H1 (cell line): ENCODE measurements at regions not wholly inside any gene's neighbourhood (a gene's known extent, or its start where the extent isn't known, plus 50 kb on each side); places are given as distances from the start of the nearest gene placed in this dataset.

ENCODE experiments used
- FOSL1 ChIP-seq: IDR thresholded peaks from 2 replicates; pipeline ENCODE4 v1.6.1; 2011; ENCODE audit warnings: mild to moderate bottlenecking, low read depth, low read length, moderate library complexity; ENCODE audit not compliant: insufficient read depth
- JUND ChIP-seq: IDR thresholded peaks from 2 replicates; pipeline ENCODE4 v1.6.1; 2011; ENCODE audit warnings: mild to moderate bottlenecking, improper control_type of control experiment, low read length
- POLR2AphosphoS5 ChIP-seq: IDR thresholded peaks from 2 replicates; pipeline ENCODE4 v1.6.1; 2011; ENCODE audit warnings: low read depth, low read length
- SIN3A ChIP-seq, 2 experiments: IDR thresholded peaks in 1 of 2; conservative IDR thresholded peaks in 1 of 2; 2 replicates each; pipeline ENCODE4 v1.6.1; 2011 to 2012; ENCODE audit warnings: low read length in 2 of 2, improper control_type of control experiment in 1 of 2, low read depth in 1 of 2, mild to moderate bottlenecking in 1 of 2
- TEAD4 ChIP-seq: IDR thresholded peaks from 2 replicates; pipeline ENCODE4 v1.6.1; 2012; ENCODE audit warnings: low read depth, low read length, inconsistent platforms, mixed read lengths
- TF ChIP-seq, protein P1 (sequence below): IDR thresholded peaks from 2 replicates; pipeline ENCODE4 v1.6.1; 2012; ENCODE audit warnings: inconsistent platforms

DNA sequence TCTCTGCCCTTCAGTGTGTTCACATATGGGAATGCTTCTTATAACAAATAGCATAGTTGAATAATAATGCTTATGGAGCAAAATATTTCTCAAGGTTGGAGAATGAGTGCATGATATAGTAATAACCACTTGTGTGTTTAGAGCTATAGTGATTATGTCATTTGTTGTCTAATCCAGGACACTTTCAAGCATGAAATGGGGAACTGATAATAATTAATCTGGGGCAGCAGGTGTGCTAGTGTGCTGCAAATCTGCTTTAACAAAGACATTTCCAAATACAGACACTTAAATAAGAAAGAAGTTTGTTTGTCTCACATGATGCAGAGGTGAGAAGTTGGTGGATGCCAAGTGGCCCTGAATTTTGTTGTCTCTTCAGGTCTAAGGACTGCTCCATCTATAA lies 579.3 kb upstream of the GRM7 start (continued):
- TF ChIP-seq SIN3A (conservative IDR thresholded peaks at IDR 0.05 in 1 of 2, IDR thresholded peaks at IDR 0.05 in 1 of 2; ENCODE audit: low read depth in 1 of 2, low read length in 2 of 2) (no peak), FOSL1 (no peak), JUND (no peak), TEAD4 (no peak), POLR2AphosphoS5 (no peak)
- TF ChIP-seq, protein P1, sequence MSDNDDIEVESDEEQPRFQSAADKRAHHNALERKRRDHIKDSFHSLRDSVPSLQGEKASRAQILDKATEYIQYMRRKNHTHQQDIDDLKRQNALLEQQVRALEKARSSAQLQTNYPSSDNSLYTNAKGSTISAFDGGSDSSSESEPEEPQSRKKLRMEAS, result no peak
